ENCODE measurements at regions not wholly inside any gene's neighbourhood (a gene's known extent, or its start where the extent isn't known, plus 50 kb on each side); places are given as distances from the start of the nearest gene placed in this dataset.

GRCh38 chr14:85281921-85282320 lies 248.0 kb upstream of the FLRT2 start:
- Mint-ChIP-seq H3K36me3 (no peaks in the 10 kb centered on the region), H3K4me3 (no peak overlapping the region), H3K9me3 (peaks cover 0 to 3% (median 0%) of the 10 kb centered on the region in 11 donors), H3K27me3 (no peaks in the 10 kb centered on the region), H3K4me1 (no peaks in the 10 kb centered on the region), H3K27ac (no peak overlapping the region)
- CTCF ChIA-PET = no interaction called here
- intact Hi-C loops (cut with micrococcal nuclease) = no loop called here
- Histone ChIP-seq H3K27me3 (ENCODE audit: control insufficient read depth in 2 of 2, insufficient read depth in 2 of 2, low read length in 2 of 2) (no peaks in the 10 kb centered on the region), H3K4me1 (ENCODE audit: control insufficient read depth in 2 of 2, insufficient read depth in 2 of 2, low read length in 2 of 2) (no peaks in the 10 kb centered on the region), H3K4me3 (ENCODE audit: low read length) (no peak overlapping the region), H3K27ac (ENCODE audit: low read depth, low read length) (no peak overlapping the region), H3K9me3 (ENCODE audit: control insufficient read depth in 2 of 3, low read length in 3 of 3) (no peaks in the 10 kb centered on the region), H3K36me3 (ENCODE audit: control insufficient read depth in 2 of 3, insufficient read depth in 3 of 3, low read length in 3 of 3) (no peaks in the 10 kb centered on the region)
- no peak for DNase-seq
- POLR2A ChIA-PET = no interaction called here
- ATAC-seq = no peak

- Mint-ChIP-seq H3K27me3 (no peaks in the 10 kb centered on the region), H3K4me1 (no peaks in the 10 kb centered on the region), H3K4me3 (no peak overlapping the region), H3K9me3 (peaks cover 0 to 12% (median 3%) of the 10 kb centered on the region in 11 donors), H3K36me3 (no peaks in the 10 kb centered on the region), H3K27ac (no peak overlapping the region)
- no peaks in the 10 kb centered on the region for H3K27me3 ChIP-seq (ENCODE audit: control insufficient read depth in 2 of 2, insufficient read depth in 2 of 2, low read length in 2 of 2)
- no peaks in the 10 kb centered on the region for H3K4me1 ChIP-seq (ENCODE audit: control insufficient read depth in 2 of 2, insufficient read depth in 2 of 2, low read length in 2 of 2)
- no peak overlapping the region for H3K4me3 ChIP-seq (ENCODE audit: low read length)
- no peak overlapping the region for H3K27ac ChIP-seq (ENCODE audit: low read depth, low read length)
- DNase-seq = no peak
- no peaks in the 10 kb centered on the region for H3K9me3 ChIP-seq (ENCODE audit: control insufficient read depth in 2 of 3, low read length in 3 of 3)
- H3K36me3 ChIP-seq (ENCODE audit: control insufficient read depth in 2 of 3, insufficient read depth in 3 of 3, low read length in 3 of 3) = no peaks in the 10 kb centered on the region
- CTCF ChIA-PET = no interaction called here
- POLR2A ChIA-PET = no interaction called here
- ATAC-seq = no peak
- intact Hi-C loops (cut with micrococcal nuclease) = no loop called here
Measured at GRCh38 chr14:85288041-85288440, 241.9 kb upstream of the FLRT2 start.

- ChIA-PET POLR2A (interaction anchor here (0.6 kb wide), 1 partner anchor 1863 kb away, joined by 4 read pairs; no protein-coding TSS in a partner anchor), CTCF (no interaction called here)
- peaks cover 0 to 15% (median 4%) of the 10 kb centered on the region in 11 donors for H3K9me3 Mint-ChIP-seq
Measured at GRCh38 chr14:85291731-85292130, 238.2 kb upstream of the FLRT2 start.

GRCh38 chr14:85293612-85294234 lies 236.2 kb upstream of the FLRT2 start:
- no peaks in the 10 kb centered on the region for H3K27me3 ChIP-seq (ENCODE audit: control insufficient read depth in 2 of 2, insufficient read depth in 2 of 2, low read length in 2 of 2)
- Mint-ChIP-seq H3K4me1 (no peaks in the 10 kb centered on the region), H3K4me3 (no peak overlapping the region), H3K27me3 (no peaks in the 10 kb centered on the region), H3K9me3 (peaks cover 0 to 16% (median 4%) of the 10 kb centered on the region in 11 donors), H3K27ac (no peak overlapping the region), H3K36me3 (no peaks in the 10 kb centered on the region)
- DNase-seq = no peak
- CTCF ChIA-PET = no interaction called here
- POLR2A ChIA-PET = no interaction called here
- no peaks in the 10 kb centered on the region for H3K36me3 ChIP-seq (ENCODE audit: control insufficient read depth in 2 of 3, insufficient read depth in 3 of 3, low read length in 3 of 3)
- ATAC-seq = peak; percentile 16
- H3K4me1 ChIP-seq (ENCODE audit: control insufficient read depth in 2 of 2, insufficient read depth in 2 of 2, low read length in 2 of 2) = no peaks in the 10 kb centered on the region
- intact Hi-C loops (cut with micrococcal nuclease) = no loop called here
- no peak overlapping the region for H3K27ac ChIP-seq (ENCODE audit: low read depth, low read length)
- H3K9me3 ChIP-seq (ENCODE audit: control insufficient read depth in 2 of 3, low read length in 3 of 3) = no peaks in the 10 kb centered on the region
- no peak overlapping the region for H3K4me3 ChIP-seq (ENCODE audit: low read length)

More at GRCh38 chr14:85291731-85292130, 238.2 kb upstream of the FLRT2 start:
- H3K27me3 ChIP-seq (ENCODE audit: control insufficient read depth in 2 of 2, insufficient read depth in 2 of 2, low read length in 2 of 2) = no peaks in the 10 kb centered on the region
- no peak overlapping the region for H3K4me3 ChIP-seq (ENCODE audit: low read length)
- ATAC-seq (no peak), DNase-seq (no peak)
- Mint-ChIP-seq H3K4me1 (no peaks in the 10 kb centered on the region), H3K27me3 (no peaks in the 10 kb centered on the region), H3K36me3 (no peaks in the 10 kb centered on the region), H3K27ac (no peak overlapping the region), H3K4me3 (no peak overlapping the region)
- intact Hi-C loops (cut with micrococcal nuclease) = no loop called here
- H3K36me3 ChIP-seq (ENCODE audit: control insufficient read depth in 2 of 3, insufficient read depth in 3 of 3, low read length in 3 of 3) = no peaks in the 10 kb centered on the region
- no peaks in the 10 kb centered on the region for H3K4me1 ChIP-seq (ENCODE audit: control insufficient read depth in 2 of 2, insufficient read depth in 2 of 2, low read length in 2 of 2)
- no peak overlapping the region for H3K27ac ChIP-seq (ENCODE audit: low read depth, low read length)
- H3K9me3 ChIP-seq (ENCODE audit: control insufficient read depth in 2 of 3, low read length in 3 of 3) = no peaks in the 10 kb centered on the region

DNA sequence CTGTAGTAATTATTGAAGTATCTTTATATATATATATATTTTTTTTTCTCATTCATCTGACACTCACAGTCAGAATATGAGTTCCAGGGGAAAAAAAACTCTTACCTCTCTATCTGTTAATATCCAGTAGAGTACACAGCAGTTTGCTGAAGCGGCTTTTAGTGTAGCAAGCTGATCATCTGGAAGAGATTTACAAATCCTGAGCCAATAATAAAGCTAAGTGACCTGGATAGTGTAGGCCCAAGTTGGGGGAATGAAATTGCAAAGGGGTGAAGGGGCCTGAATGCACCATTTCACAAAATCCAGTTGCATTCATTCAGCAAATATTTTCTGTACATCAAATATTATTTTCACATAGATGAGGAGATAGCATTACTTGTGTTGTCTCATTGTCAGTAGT lies 234.6 kb upstream of the FLRT2 start:
- Mint-ChIP-seq H3K9me3 (peaks cover 1 to 15% (median 9%) of the 10 kb centered on the region in 11 donors), H3K4me1 (no peaks in the 10 kb centered on the region), H3K36me3 (peaks cover 0 to 5% (median 0%) of the 10 kb centered on the region in 5 donors), H3K27me3 (peaks cover 0 to 7% (median 0%) of the 10 kb centered on the region in 5 donors), H3K27ac (no peak overlapping the region), H3K4me3 (no peak overlapping the region)
- ATAC-seq (no peak), DNase-seq (no peak)
- Histone ChIP-seq H3K4me1 (ENCODE audit: control insufficient read depth in 2 of 2, insufficient read depth in 2 of 2, low read length in 2 of 2) (no peaks in the 10 kb centered on the region), H3K27ac (ENCODE audit: low read depth, low read length) (no peak overlapping the region), H3K36me3 (ENCODE audit: control insufficient read depth in 2 of 3, insufficient read depth in 3 of 3, low read length in 3 of 3) (no peaks in the 10 kb centered on the region), H3K4me3 (ENCODE audit: low read length) (no peak overlapping the region), H3K27me3 (ENCODE audit: control insufficient read depth in 2 of 2, insufficient read depth in 2 of 2, low read length in 2 of 2) (no peaks in the 10 kb centered on the region), H3K9me3 (ENCODE audit: control insufficient read depth in 2 of 3, low read length in 3 of 3) (no peaks in the 10 kb centered on the region)
- POLR2A ChIA-PET = no interaction called here
- intact Hi-C loops (cut with micrococcal nuclease) = no loop called here
- CTCF ChIA-PET = no interaction called here

DNA sequence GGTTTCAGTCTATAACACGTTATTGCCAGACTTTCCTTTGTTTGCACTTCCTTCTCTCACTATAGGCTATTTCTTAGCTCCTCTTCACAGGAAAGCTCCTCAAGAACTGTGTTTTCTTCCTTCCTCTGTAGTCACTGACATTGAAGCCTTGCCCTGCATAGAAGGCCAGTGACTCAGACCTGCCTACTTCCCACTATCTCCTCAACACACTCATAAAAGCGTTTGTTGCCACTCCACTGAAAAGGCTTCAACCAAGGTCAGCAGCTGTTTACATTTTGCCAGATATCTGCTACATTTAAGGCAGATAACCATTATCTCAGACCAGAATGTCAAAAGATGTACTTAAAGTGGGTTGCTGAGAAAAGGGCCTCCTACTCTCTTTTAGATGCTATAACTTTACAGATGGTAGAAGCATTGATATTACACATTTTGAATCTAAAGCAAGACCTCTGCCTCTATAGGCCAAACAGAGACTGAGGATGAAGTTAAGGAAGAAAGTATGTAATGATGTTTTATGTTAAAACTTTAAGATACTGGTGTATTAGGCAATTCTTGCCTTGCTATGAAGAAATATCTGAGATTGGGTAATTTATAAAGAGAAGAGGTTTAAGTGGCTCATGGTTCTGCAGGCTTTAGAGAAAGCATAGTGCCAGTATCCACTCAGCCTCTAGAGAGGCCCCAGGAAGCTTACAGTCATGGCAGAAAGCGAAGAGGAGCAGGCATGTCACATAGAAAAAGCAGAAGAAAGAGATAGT lies 233.3 kb upstream of the FLRT2 start:
- H3K9me3 ChIP-seq (ENCODE audit: control insufficient read depth in 2 of 3, low read length in 3 of 3) = no peaks in the 10 kb centered on the region
- POLR2A ChIA-PET = no interaction called here

GRCh38 chr14:85300107-85300506 lies 229.8 kb upstream of the FLRT2 start:
- Mint-ChIP-seq H3K4me1 (no peaks in the 10 kb centered on the region), H3K4me3 (no peak overlapping the region), H3K27ac (no peak overlapping the region), H3K9me3 (peaks cover 1 to 21% (median 9%) of the 10 kb centered on the region in 11 donors), H3K36me3 (peaks cover 0 to 5% (median 0%) of the 10 kb centered on the region in 5 donors), H3K27me3 (peaks cover 0 to 7% (median 0%) of the 10 kb centered on the region in 5 donors)
- H3K36me3 ChIP-seq (ENCODE audit: control insufficient read depth in 2 of 3, insufficient read depth in 3 of 3, low read length in 3 of 3) = no peaks in the 10 kb centered on the region
- ATAC-seq (no peak), DNase-seq (no peak)
- POLR2A ChIA-PET = no interaction called here
- no peaks in the 10 kb centered on the region for H3K9me3 ChIP-seq (ENCODE audit: control insufficient read depth in 2 of 3, low read length in 3 of 3)
- CTCF ChIA-PET = no interaction called here
- no peaks in the 10 kb centered on the region for H3K27me3 ChIP-seq (ENCODE audit: control insufficient read depth in 2 of 2, insufficient read depth in 2 of 2, low read length in 2 of 2)
- no peak overlapping the region for H3K4me3 ChIP-seq (ENCODE audit: low read length)
- H3K27ac ChIP-seq (ENCODE audit: low read depth, low read length) = no peak overlapping the region
- H3K4me1 ChIP-seq (ENCODE audit: control insufficient read depth in 2 of 2, insufficient read depth in 2 of 2, low read length in 2 of 2) = no peaks in the 10 kb centered on the region
- intact Hi-C loops (cut with micrococcal nuclease) = no loop called here

More for the DNA sequence above, 233.3 kb upstream of the FLRT2 start:
- ATAC-seq (peak; percentile 44), DNase-seq (no peak)
- Mint-ChIP-seq H3K27ac (no peak overlapping the region), H3K9me3 (peaks cover 1 to 15% (median 9%) of the 10 kb centered on the region in 11 donors), H3K4me1 (no peaks in the 10 kb centered on the region), H3K36me3 (peaks cover 0 to 5% (median 0%) of the 10 kb centered on the region in 5 donors), H3K27me3 (peaks cover 0 to 7% (median 0%) of the 10 kb centered on the region in 5 donors), H3K4me3 (no peak overlapping the region)
- H3K36me3 ChIP-seq (ENCODE audit: control insufficient read depth in 2 of 3, insufficient read depth in 3 of 3, low read length in 3 of 3) = no peaks in the 10 kb centered on the region
- H3K27me3 ChIP-seq (ENCODE audit: control insufficient read depth in 2 of 2, insufficient read depth in 2 of 2, low read length in 2 of 2) = no peaks in the 10 kb centered on the region
- CTCF ChIA-PET = no interaction called here
- intact Hi-C loops (cut with micrococcal nuclease) = no loop called here
- no peak overlapping the region for H3K4me3 ChIP-seq (ENCODE audit: low read length)
- no peaks in the 10 kb centered on the region for H3K4me1 ChIP-seq (ENCODE audit: control insufficient read depth in 2 of 2, insufficient read depth in 2 of 2, low read length in 2 of 2)
- H3K27ac ChIP-seq (ENCODE audit: low read depth, low read length) = no peak overlapping the region

Measured in naive thymus-derived CD4-positive, alpha-beta T cell (primary cell).